Thymus (tissue), 11 donors: ENCODE measurements at regions not wholly inside any gene's neighbourhood (a gene's known extent, or its start where the extent isn't known, plus 50 kb on each side); places are given as distances from the start of the nearest gene placed in this dataset.

Source experiments
- DNase-seq, 9 donors: peaks; one replicate each; pipeline ENCODE4 v3.0.0-alpha.2; 2013; ENCODE audit warnings: low spot score in 9 of 9, low read depth in 6 of 9, missing footprints in 1 of 9
- H3K27ac ChIP-seq, 2 donors: one replicate each; pipeline ENCODE4 v1.5.1; 2013; ENCODE audit warnings: control low read depth in 1 of 2, low read depth in 1 of 2, low read length in 1 of 2, mild to moderate bottlenecking in 1 of 2, moderate library complexity in 1 of 2
- H3K27me3 ChIP-seq, 2 donors: one replicate each; pipeline ENCODE4 v1.5.1; 2013; ENCODE audit warnings: low read length in 1 of 2; ENCODE audit not compliant: control insufficient read depth in 2 of 2, insufficient read depth in 1 of 2
- H3K36me3 ChIP-seq, 2 donors: one replicate each; pipeline ENCODE4 v1.5.1; 2013; ENCODE audit warnings: low read length in 1 of 2, mild to moderate bottlenecking in 1 of 2, moderate library complexity in 1 of 2; ENCODE audit not compliant: control insufficient read depth in 2 of 2, insufficient read depth in 2 of 2
- H3K4me1 ChIP-seq, 2 donors: one replicate each; pipeline ENCODE4 v1.5.1; 2013; ENCODE audit warnings: low read length in 2 of 2; ENCODE audit not compliant: control insufficient read depth in 2 of 2, insufficient read depth in 2 of 2
- H3K4me3 ChIP-seq, 2 donors: one replicate each; pipeline ENCODE4 v1.5.1; 2013; ENCODE audit warnings: low read length in 2 of 2, control low read depth in 1 of 2, mild to moderate bottlenecking in 1 of 2
- H3K9me3 ChIP-seq, 2 donors: one replicate each; pipeline ENCODE4 v1.5.1; 2013; ENCODE audit warnings: low read length in 1 of 2, mild to moderate bottlenecking in 1 of 2; ENCODE audit not compliant: control insufficient read depth in 2 of 2, insufficient read depth in 1 of 2
- WGBS: extraction: QIAGEN DNeasy Blood & Tissue Kit; methylation state at CpG from one replicate; pipeline ENCODE4 v1.1.7; 2013; 5-methylcytosine and 5-hydroxymethylcytosine counted together
- donor health status: healthy.

GRCh38 chr11:100460426-100460825 is 226.7 kb upstream of the ARHGAP42 start:
- Histone ChIP-seq H3K4me3 (no peak overlapping the region), H3K9me3 (no peaks in the 10 kb centered on the region), H3K27me3 (no peaks in the 10 kb centered on the region), H3K4me1 (no peaks in the 10 kb centered on the region), H3K27ac (no peak overlapping the region), H3K36me3 (no peaks in the 10 kb centered on the region)
- no peak for DNase-seq
- WGBS, result 95% methylated on average over 3 of the region's 3 CpGs

GRCh38 chr11:100467821-100468508 is 219.1 kb upstream of the ARHGAP42 start:
- no peaks in the 10 kb centered on the region for H3K9me3 ChIP-seq
- 91% methylated on average over 3 of the region's 3 CpGs for WGBS
- DNase-seq, result no peak
- no peaks in the 10 kb centered on the region for H3K27me3 ChIP-seq
- H3K27ac ChIP-seq, result no peak overlapping the region
- no peaks in the 10 kb centered on the region for H3K36me3 ChIP-seq
- H3K4me3 ChIP-seq, result no peak overlapping the region
- no peaks in the 10 kb centered on the region for H3K4me1 ChIP-seq

- no peaks in the 10 kb centered on the region for H3K4me1 ChIP-seq
- no peaks in the 10 kb centered on the region for H3K9me3 ChIP-seq
- 42% methylated on average over 2 of the region's 2 CpGs for WGBS
- no peak overlapping the region for H3K27ac ChIP-seq
- no peak for DNase-seq
- no peak overlapping the region for H3K4me3 ChIP-seq
- no peaks in the 10 kb centered on the region for H3K27me3 ChIP-seq
- no peaks in the 10 kb centered on the region for H3K36me3 ChIP-seq
Observed at GRCh38 chr11:100469835-100470234, 217.3 kb upstream of the ARHGAP42 start.

- 83% methylated on average over 2 of the region's 2 CpGs for WGBS
Observed at GRCh38 chr11:100472727-100473389, 214.2 kb upstream of the ARHGAP42 start.

GRCh38 chr11:100473390-100473740 is 213.7 kb upstream of the ARHGAP42 start:
- whole genome bisulfite sequencing, result 95% methylated on average over 1 of the region's 1 CpG
- H3K27me3 ChIP-seq, result no peaks in the 10 kb centered on the region
- no peaks in the 10 kb centered on the region for H3K36me3 ChIP-seq
- no peaks in the 10 kb centered on the region for H3K4me1 ChIP-seq
- no peaks in the 10 kb centered on the region for H3K9me3 ChIP-seq
- H3K27ac ChIP-seq, result no peak overlapping the region
- DNase-seq, result no peak
- no peak overlapping the region for H3K4me3 ChIP-seq

More at GRCh38 chr11:100472727-100473389, 214.2 kb upstream of the ARHGAP42 start:
- Histone ChIP-seq H3K9me3 (no peaks in the 10 kb centered on the region), H3K27me3 (no peaks in the 10 kb centered on the region), H3K36me3 (no peaks in the 10 kb centered on the region), H3K4me3 (no peak overlapping the region), H3K27ac (no peak overlapping the region), H3K4me1 (no peaks in the 10 kb centered on the region)
- DNase-seq, result no peak

GRCh38 chr11:100484948-100485347 is 202.1 kb upstream of the ARHGAP42 start:
- H3K4me3 ChIP-seq, result no peak overlapping the region
- H3K36me3 ChIP-seq, result no peaks in the 10 kb centered on the region
- H3K27ac ChIP-seq, result no peak overlapping the region
- no peak for DNase-seq
- peaks cover 4 to 9% of the 10 kb centered on the region in 2 donors for H3K9me3 ChIP-seq
- WGBS, result 88% methylated on average over 2 of the region's 2 CpGs
- H3K27me3 ChIP-seq, result no peaks in the 10 kb centered on the region
- no peaks in the 10 kb centered on the region for H3K4me1 ChIP-seq

- no peaks in the 10 kb centered on the region for H3K36me3 ChIP-seq
- no peak overlapping the region for H3K4me3 ChIP-seq
- no peaks in the 10 kb centered on the region for H3K4me1 ChIP-seq
- WGBS, result 94% methylated on average over 3 of the region's 3 CpGs
- no peaks in the 10 kb centered on the region for H3K9me3 ChIP-seq
- DNase-seq, result no peak
- no peaks in the 10 kb centered on the region for H3K27me3 ChIP-seq
- no peak overlapping the region for H3K27ac ChIP-seq
Observed at GRCh38 chr11:100498780-100499179, 188.3 kb upstream of the ARHGAP42 start.

- Histone ChIP-seq H3K4me1 (no peaks in the 10 kb centered on the region), H3K36me3 (no peaks in the 10 kb centered on the region), H3K4me3 (no peak overlapping the region), H3K27ac (no peak overlapping the region), H3K9me3 (no peaks in the 10 kb centered on the region), H3K27me3 (no peaks in the 10 kb centered on the region)
- 98% methylated on average over 2 of the region's 2 CpGs for WGBS
- no peak for DNase-seq
Observed at GRCh38 chr11:100501450-100501849, 185.6 kb upstream of the ARHGAP42 start.

GRCh38 chr11:100512475-100512874 is 174.6 kb upstream of the ARHGAP42 start:
- Histone ChIP-seq H3K27ac (no peak overlapping the region), H3K9me3 (peaks cover 0 to 3% of the 10 kb centered on the region in 2 donors), H3K4me3 (no peak overlapping the region), H3K4me1 (no peaks in the 10 kb centered on the region), H3K27me3 (no peaks in the 10 kb centered on the region), H3K36me3 (no peaks in the 10 kb centered on the region)
- no peak for DNase-seq
- 59% methylated on average over 2 of the region's 2 CpGs for WGBS
